Hepatocyte (in vitro differentiated cells): ENCODE measurements at regions not wholly inside any gene's neighbourhood (a gene's known extent, or its start where the extent isn't known, plus 50 kb on each side); places are given as distances from the start of the nearest gene placed in this dataset.

Experiments
- DNase-seq: peaks from one replicate; pipeline ENCODE4 v3.0.0-alpha.2; 2016; ENCODE audit warnings: low spot score
- H2AFZ ChIP-seq: fragments of 200-600 bp; sonication (generic); 2 replicates; pipeline ENCODE4 v1.6.0; 2016; ENCODE audit warnings: antibody characterized with exemption, mild to moderate bottlenecking
- H3K27ac ChIP-seq: fragments of 200-600 bp; sonication (generic); 2 replicates; pipeline ENCODE4 v1.5.1; 2016; ENCODE audit warnings: mild to moderate bottlenecking
- H3K27me3 ChIP-seq: fragments of 200-600 bp; sonication (generic); 2 replicates; pipeline ENCODE4 v1.6.1; 2016
- H3K36me3 ChIP-seq: fragments of 200-600 bp; sonication (generic); replicated peaks from 2 replicates; pipeline ENCODE4 v1.5.1; 2016; ENCODE audit warnings: low read depth; ENCODE audit not compliant: insufficient read depth
- H3K4me1 ChIP-seq: fragments of 200-600 bp; sonication (generic); 2 replicates; pipeline ENCODE4 v1.5.1; 2016; ENCODE audit warnings: mild to moderate bottlenecking, moderate library complexity; ENCODE audit not compliant: insufficient read depth
- H3K4me2 ChIP-seq: fragments of 200-600 bp; sonication (generic); 2 replicates; pipeline ENCODE4 v1.6.0; 2016
- H3K4me3 ChIP-seq: fragments of 200-600 bp; sonication (generic); 2 replicates; pipeline ENCODE4 v1.5.1; 2016; ENCODE audit warnings: mild to moderate bottlenecking
- H3K79me2 ChIP-seq: fragments of 200-600 bp; sonication (generic); 2 replicates; pipeline ENCODE4 v1.6.0; 2017; ENCODE audit warnings: mild to moderate bottlenecking
- H3K9me2 ChIP-seq: fragments of 200-600 bp; sonication (generic); replicated peaks from 2 replicates; pipeline ENCODE4 v1.6.0; 2017; ENCODE audit warnings: mild to moderate bottlenecking; ENCODE audit not compliant: insufficient read depth
- H3K9me3 ChIP-seq: fragments of 200-600 bp; sonication (generic); 2 replicates; pipeline ENCODE4 v1.5.1; 2016; ENCODE audit warnings: low read depth, mild to moderate bottlenecking
- H4K20me1 ChIP-seq: fragments of 200-600 bp; sonication (generic); 2 replicates; pipeline ENCODE4 v1.6.0; 2016; ENCODE audit warnings: mild to moderate bottlenecking; ENCODE audit not compliant: insufficient read depth, poor library complexity, severe bottlenecking
- CTCF ChIP-seq: fragments of 200-600 bp; sonication (generic); IDR thresholded peaks from 2 replicates; pipeline ENCODE4 v1.5.1; 2016; ENCODE audit warnings: antibody characterized with exemption, mild to moderate bottlenecking; ENCODE audit not compliant: poor library complexity
- EZH2 ChIP-seq: fragments of 200-600 bp; sonication (generic); IDR thresholded peaks from 2 replicates; pipeline ENCODE4 v1.6.1; 2016; ENCODE audit warnings: antibody characterized with exemption, mild to moderate bottlenecking, borderline replicate concordance
- EZH2phosphoT487 ChIP-seq: fragments of 200-600 bp; sonication (generic); IDR thresholded peaks from one replicate; pipeline ENCODE4 v1.6.1; 2018; ENCODE audit warnings: antibody characterized with exemption, mild to moderate bottlenecking, low read depth, moderate library complexity; ENCODE audit not compliant: unreplicated experiment, severe bottlenecking
- WGBS: methylation state at CpG from one replicate; pipeline ENCODE4 v1.1.6; 2016; ENCODE audit warnings: low lambda C conversion rate; ENCODE audit errors: missing lambda C conversion rate; 5-methylcytosine and 5-hydroxymethylcytosine counted together

DNA sequence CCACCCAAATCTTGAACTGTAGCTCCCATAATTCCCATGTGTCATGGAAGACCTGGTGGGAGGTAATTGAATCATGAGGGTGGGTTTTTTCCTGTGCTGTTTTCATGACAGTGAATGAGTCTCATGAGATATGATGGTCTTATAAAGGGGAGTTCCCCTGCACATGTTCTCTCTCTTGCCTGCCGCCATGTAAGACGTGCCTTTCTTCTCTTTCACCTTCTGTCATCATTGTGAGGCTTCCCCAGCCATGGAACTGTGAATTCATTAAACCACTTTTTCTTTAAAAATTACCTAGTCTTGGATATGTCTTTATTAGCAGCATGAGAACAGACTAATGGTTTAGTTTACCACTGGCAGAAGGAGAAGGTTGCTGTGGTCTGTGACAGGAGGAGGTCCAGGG, 111.5 kb upstream of the RAB18 start:
- 97% methylated on average over 2 of the region's 2 CpGs for WGBS
- no peak for TF ChIP-seq EZH2phosphoT487
- TF ChIP-seq CTCF, result no peak
- no peak for TF ChIP-seq EZH2
- no peak overlapping the region for H3K4me3 ChIP-seq

GRCh38 chr10:27391916-27392315, 112.2 kb upstream of the RAB18 start:
- no peaks in the 10 kb centered on the region for H3K27me3 ChIP-seq
- no peaks in the 10 kb centered on the region for H3K9me3 ChIP-seq
- DNase-seq, result no peak
- no peaks in the 10 kb centered on the region for H4K20me1 ChIP-seq
- H2AFZ ChIP-seq, result no peak overlapping the region
- H3K4me3 ChIP-seq, result no peak overlapping the region
- no peaks in the 10 kb centered on the region for H3K36me3 ChIP-seq
- H3K9me2 ChIP-seq, result no peaks in the 10 kb centered on the region
- WGBS, result 82% methylated on average over 2 of the region's 2 CpGs
- no peak overlapping the region for H3K27ac ChIP-seq
- H3K4me2 ChIP-seq, result no peak overlapping the region
- H3K4me1 ChIP-seq, result no peaks in the 10 kb centered on the region
- TF ChIP-seq EZH2, result no peak
- no peak for TF ChIP-seq EZH2phosphoT487
- TF ChIP-seq CTCF, result no peak
- H3K79me2 ChIP-seq, result no peaks in the 10 kb centered on the region

More for the DNA sequence above, 111.5 kb upstream of the RAB18 start:
- Histone ChIP-seq H3K9me3 (no peaks in the 10 kb centered on the region), H3K4me2 (no peak overlapping the region), H3K27me3 (no peaks in the 10 kb centered on the region), H3K27ac (no peak overlapping the region), H3K9me2 (no peaks in the 10 kb centered on the region), H4K20me1 (no peaks in the 10 kb centered on the region), H3K79me2 (no peaks in the 10 kb centered on the region), H3K36me3 (no peaks in the 10 kb centered on the region), H2AFZ (no peak overlapping the region), H3K4me1 (no peaks in the 10 kb centered on the region)
- no peak for DNase-seq

- DNase-seq, result no peak
- TF ChIP-seq EZH2phosphoT487 (no peak), EZH2 (no peak), CTCF (no peak)
- Histone ChIP-seq H3K27ac (no peak overlapping the region), H3K79me2 (no peaks in the 10 kb centered on the region), H3K4me3 (no peak overlapping the region), H3K27me3 (no peaks in the 10 kb centered on the region), H3K9me3 (no peaks in the 10 kb centered on the region), H3K9me2 (no peaks in the 10 kb centered on the region), H3K4me1 (no peaks in the 10 kb centered on the region), H2AFZ (no peak overlapping the region), H3K4me2 (no peak overlapping the region), H3K36me3 (no peaks in the 10 kb centered on the region), H4K20me1 (no peaks in the 10 kb centered on the region)
- WGBS, result 100% methylated on average over 1 of the region's 1 CpG
Observed at GRCh38 chr10:27391325-27391724, 112.8 kb upstream of the RAB18 start.

- Histone ChIP-seq H4K20me1 (no peaks in the 10 kb centered on the region), H3K9me2 (no peaks in the 10 kb centered on the region), H3K4me2 (no peak overlapping the region), H3K9me3 (no peaks in the 10 kb centered on the region), H3K27me3 (no peaks in the 10 kb centered on the region), H3K4me1 (no peaks in the 10 kb centered on the region), H3K27ac (no peak overlapping the region), H2AFZ (no peak overlapping the region), H3K4me3 (no peak overlapping the region), H3K36me3 (no peaks in the 10 kb centered on the region), H3K79me2 (no peaks in the 10 kb centered on the region)
- no peak for TF ChIP-seq EZH2
- TF ChIP-seq CTCF, result no peak
- TF ChIP-seq EZH2phosphoT487, result no peak
- 80% methylated on average over 1 of the region's 1 CpG for WGBS
- peak; percentile 11 for DNase-seq
Observed at GRCh38 chr10:27390681-27391080, 113.4 kb upstream of the RAB18 start.
